AG09319 (cell line): ENCODE measurements at regions not wholly inside any gene's neighbourhood (a gene's known extent, or its start where the extent isn't known, plus 50 kb on each side); places are given as distances from the start of the nearest gene placed in this dataset.

Experiments
- DNase-seq: peaks from one replicate; pipeline ENCODE4 v3.0.0-alpha.2; 2010; ENCODE audit warnings: low read depth; ENCODE audit errors: extremely low read depth
- TF ChIP-seq, protein P1 (sequence below): IDR thresholded peaks from 2 replicates; pipeline ENCODE4 v1.5.1; 2011; ENCODE audit warnings: low read depth, mild to moderate bottlenecking, inconsistent platforms, low read length, moderate library complexity

DNA sequence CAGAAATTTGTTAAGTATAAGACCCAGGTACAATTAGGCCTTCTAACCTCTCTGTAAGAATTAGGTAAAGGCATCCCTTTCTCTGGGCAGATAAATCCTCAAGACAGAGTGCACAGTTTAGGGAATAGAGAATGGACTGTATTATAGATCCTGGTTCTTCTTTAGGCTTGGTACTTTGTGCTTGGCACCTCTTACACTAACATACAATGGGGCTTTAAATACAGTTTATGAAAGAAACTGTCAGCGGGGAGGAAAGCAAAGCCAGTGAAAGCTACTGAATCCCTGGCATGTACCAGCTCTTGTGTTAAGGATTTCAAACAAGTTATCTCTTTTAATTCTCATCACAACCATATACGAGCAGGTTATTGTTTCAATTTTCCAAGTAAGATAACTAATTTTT lies 1350.0 kb downstream of the ADGRL3 start:
- no peak for DNase-seq
- TF ChIP-seq, protein P1, sequence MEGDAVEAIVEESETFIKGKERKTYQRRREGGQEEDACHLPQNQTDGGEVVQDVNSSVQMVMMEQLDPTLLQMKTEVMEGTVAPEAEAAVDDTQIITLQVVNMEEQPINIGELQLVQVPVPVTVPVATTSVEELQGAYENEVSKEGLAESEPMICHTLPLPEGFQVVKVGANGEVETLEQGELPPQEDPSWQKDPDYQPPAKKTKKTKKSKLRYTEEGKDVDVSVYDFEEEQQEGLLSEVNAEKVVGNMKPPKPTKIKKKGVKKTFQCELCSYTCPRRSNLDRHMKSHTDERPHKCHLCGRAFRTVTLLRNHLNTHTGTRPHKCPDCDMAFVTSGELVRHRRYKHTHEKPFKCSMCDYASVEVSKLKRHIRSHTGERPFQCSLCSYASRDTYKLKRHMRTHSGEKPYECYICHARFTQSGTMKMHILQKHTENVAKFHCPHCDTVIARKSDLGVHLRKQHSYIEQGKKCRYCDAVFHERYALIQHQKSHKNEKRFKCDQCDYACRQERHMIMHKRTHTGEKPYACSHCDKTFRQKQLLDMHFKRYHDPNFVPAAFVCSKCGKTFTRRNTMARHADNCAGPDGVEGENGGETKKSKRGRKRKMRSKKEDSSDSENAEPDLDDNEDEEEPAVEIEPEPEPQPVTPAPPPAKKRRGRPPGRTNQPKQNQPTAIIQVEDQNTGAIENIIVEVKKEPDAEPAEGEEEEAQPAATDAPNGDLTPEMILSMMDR: no peak

DNA sequence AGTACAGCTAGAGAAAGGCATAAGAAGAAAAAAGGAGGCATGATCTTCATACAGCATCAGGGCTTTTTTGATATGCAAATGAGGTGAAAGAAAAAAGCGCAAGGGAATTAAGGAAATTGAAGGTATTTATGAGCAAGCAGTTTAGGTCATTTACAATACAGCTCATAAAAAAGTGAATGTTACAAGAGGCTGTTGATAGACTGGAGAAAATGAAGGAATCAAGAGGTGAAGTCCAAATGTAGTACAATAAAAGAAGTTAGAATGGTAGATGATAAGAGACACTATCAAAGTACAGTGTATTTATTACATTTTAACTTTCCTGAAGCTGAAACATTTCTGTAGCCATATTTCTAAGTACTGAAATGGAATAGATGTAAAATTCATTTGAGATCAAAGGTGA lies 1349.5 kb downstream of the ADGRL3 start:
- DNase-seq: no peak
- TF ChIP-seq, protein P1: no peak

DNA sequence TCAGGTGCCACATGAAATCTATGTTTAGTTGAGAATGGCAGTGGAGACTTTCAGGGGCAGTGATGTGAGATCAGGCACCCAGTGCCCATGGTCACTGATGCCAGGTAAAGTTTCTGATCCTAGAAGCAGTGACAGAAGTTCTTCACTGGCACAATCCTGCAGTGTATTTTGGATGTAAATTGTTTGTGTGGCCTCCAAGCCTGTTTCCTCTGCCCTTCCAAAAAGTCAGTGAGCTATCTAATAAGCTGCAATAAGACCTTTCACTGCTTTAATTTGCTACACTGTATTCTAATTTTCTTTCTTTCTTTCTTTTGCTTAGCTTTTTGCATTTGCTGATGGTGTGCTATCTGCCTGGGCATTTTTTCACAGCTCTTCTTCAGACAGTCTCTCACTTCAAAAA lies 1348.6 kb downstream of the ADGRL3 start:
- TF ChIP-seq, protein P1: no peak
- no peak for DNase-seq

DNA sequence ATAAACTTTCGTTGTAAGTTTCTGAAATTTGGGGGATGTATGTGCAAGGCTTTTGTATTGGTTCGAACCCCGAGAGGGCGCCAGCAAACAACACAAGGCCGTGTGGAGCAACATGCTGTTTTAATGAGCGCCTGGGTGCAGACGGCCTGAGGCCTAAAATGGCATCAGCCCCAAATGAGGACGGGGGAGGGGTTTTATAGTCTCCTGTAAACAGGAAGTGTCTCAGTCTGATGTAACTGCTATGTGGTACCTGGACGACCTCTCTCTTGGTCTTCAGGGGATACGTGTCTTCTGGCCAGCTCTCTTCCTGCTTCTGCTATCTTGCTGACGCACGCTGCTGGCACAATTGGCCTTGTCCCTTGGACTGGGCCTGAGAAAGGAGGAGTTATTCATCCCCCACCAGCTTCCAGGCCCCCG lies 1348.0 kb downstream of the ADGRL3 start:
- TF ChIP-seq, protein P1: no peak
- DNase-seq: no peak

DNA sequence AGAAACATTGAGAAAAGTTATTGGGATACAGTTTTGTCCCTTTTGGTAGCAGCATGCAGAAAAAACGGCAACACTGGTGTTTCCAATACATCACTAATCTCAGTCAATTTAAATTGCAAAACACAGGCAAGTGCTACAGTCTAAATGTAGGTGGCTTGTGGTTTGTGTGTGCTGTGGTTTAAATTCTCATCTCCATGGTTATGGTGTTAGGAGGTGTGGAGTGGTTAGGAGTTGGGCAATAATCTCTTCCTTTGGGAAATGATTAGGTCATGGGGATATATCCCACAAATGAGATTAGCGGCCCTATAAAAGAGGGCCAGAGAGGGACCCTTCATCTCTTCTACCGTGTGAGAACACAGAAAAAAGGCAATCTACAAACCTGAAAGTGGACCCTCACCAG lies 1344.3 kb downstream of the ADGRL3 start:
- DNase-seq: no peak
- TF ChIP-seq, protein P1: no peak

DNA sequence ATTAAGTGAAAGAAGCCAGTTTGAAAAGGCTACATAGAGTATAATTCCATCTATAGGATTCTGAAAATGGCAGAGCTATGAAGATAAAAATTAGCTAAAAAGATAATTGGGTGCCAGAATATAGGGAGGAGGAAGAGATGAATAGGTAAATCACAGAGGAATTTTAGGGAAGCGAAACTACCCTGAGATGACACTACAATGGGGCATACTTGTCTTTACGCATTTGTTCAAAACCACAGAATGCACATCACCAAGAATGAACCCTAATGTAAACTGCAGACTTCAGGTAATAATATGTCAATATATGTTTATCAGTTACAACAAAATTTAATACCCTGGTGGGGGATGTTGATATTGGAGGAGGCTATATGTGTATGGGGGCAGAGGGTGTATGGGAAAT lies 1342.9 kb downstream of the ADGRL3 start:
- DNase-seq: no peak
- TF ChIP-seq, protein P1: no peak

DNA sequence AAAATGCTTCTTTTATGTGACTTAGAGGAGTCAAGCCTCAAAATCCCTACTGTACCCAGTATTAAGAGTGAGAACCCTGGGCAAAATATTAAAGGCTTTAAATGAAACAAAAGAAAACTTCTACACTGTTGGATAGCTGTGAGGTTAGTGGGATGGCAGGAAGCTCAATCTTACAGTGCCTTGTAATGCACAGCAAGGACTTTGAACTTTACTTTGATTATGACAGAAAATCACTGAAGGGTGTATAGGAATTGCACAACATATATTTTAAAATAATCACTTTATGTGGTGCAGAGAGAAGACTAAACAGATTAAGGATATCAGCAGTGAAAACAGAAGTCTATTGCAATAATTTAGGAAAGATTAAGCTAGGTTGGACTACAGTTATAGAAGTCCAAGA lies 1333.4 kb downstream of the ADGRL3 start:
- DNase-seq: no peak
- TF ChIP-seq, protein P1: no peak
